Panc1 (cell line): ENCODE measurements at regions not wholly inside any gene's neighbourhood (a gene's known extent, or its start where the extent isn't known, plus 50 kb on each side); places are given as distances from the start of the nearest gene placed in this dataset.

ENCODE experiments used
- CTCF ChIP-seq: fragments of 450-650 bp; IDR thresholded peaks from 2 replicates; pipeline ENCODE4 v1.5.1; 2017; ENCODE audit warnings: mild to moderate bottlenecking
- POLR2AphosphoS5 ChIP-seq: IDR thresholded peaks from 2 replicates; pipeline ENCODE4 v1.6.1; 2012; ENCODE audit warnings: mild to moderate bottlenecking, low read depth, low read length, moderate library complexity

- TF ChIP-seq CTCF (no peak), POLR2AphosphoS5 (no peak)
Measured at GRCh38 chr4:13262816-13263215, 221.3 kb downstream of the RAB28 start.
